BE2C (cell line): ENCODE measurements at regions not wholly inside any gene's neighbourhood (a gene's known extent, or its start where the extent isn't known, plus 50 kb on each side); places are given as distances from the start of the nearest gene placed in this dataset.

Experiments used
- DNase-seq: peaks from one replicate; pipeline ENCODE4 v3.0.0-alpha.2; 2020
- H3K27me3 ChIP-seq: fragments of 250-450 bp; sonication (Bioruptor Pico); 2 replicates; pipeline ENCODE4 v1.5.1; 2020; ENCODE audit warnings: mild to moderate bottlenecking
- H3K36me3 ChIP-seq: fragments of 250-450 bp; sonication (Bioruptor Pico); 2 replicates; pipeline ENCODE4 v1.5.1; 2020; ENCODE audit warnings: mild to moderate bottlenecking
- H3K4me1 ChIP-seq: fragments of 250-450 bp; sonication (Bioruptor Pico); 2 replicates; pipeline ENCODE4 v1.5.1; 2020
- H3K4me3 ChIP-seq: 2 replicates; pipeline ENCODE4 v1.5.1; 2011; ENCODE audit warnings: low read depth, low read length
- H3K9me3 ChIP-seq: fragments of 250-450 bp; sonication (Bioruptor Pico); 2 replicates; pipeline ENCODE4 v1.5.1; 2020
- TF ChIP-seq, protein P1 (sequence below): IDR thresholded peaks from 2 replicates; pipeline ENCODE4 v1.5.1; 2012; ENCODE audit warnings: mild to moderate bottlenecking, low read depth, low read length

- Histone ChIP-seq H3K36me3 (no peaks in the 10 kb centered on the region), H3K4me3 (no peak overlapping the region), H3K27me3 (no peaks in the 10 kb centered on the region; the same call in 1 of the 2 replicates), H3K9me3 (no peaks in the 10 kb centered on the region), H3K4me1 (no peaks in the 10 kb centered on the region)
- TF ChIP-seq, protein P1, sequence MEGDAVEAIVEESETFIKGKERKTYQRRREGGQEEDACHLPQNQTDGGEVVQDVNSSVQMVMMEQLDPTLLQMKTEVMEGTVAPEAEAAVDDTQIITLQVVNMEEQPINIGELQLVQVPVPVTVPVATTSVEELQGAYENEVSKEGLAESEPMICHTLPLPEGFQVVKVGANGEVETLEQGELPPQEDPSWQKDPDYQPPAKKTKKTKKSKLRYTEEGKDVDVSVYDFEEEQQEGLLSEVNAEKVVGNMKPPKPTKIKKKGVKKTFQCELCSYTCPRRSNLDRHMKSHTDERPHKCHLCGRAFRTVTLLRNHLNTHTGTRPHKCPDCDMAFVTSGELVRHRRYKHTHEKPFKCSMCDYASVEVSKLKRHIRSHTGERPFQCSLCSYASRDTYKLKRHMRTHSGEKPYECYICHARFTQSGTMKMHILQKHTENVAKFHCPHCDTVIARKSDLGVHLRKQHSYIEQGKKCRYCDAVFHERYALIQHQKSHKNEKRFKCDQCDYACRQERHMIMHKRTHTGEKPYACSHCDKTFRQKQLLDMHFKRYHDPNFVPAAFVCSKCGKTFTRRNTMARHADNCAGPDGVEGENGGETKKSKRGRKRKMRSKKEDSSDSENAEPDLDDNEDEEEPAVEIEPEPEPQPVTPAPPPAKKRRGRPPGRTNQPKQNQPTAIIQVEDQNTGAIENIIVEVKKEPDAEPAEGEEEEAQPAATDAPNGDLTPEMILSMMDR, result no peak
- DNase-seq, result no peak
These were observed 491.0 kb downstream of the HAO1 start for GRCh38 chr20:7449269-7449668.

- TF ChIP-seq, protein P1, result no peak
- Histone ChIP-seq H3K36me3 (no peaks in the 10 kb centered on the region), H3K27me3 (no peaks in the 10 kb centered on the region; the same call in none of the 2 replicates), H3K4me1 (no peaks in the 10 kb centered on the region), H3K4me3 (no peak overlapping the region), H3K9me3 (no peaks in the 10 kb centered on the region)
- DNase-seq, result no peak
These were observed 487.4 kb downstream of the HAO1 start for GRCh38 chr20:7452890-7453289.

- Histone ChIP-seq H3K27me3 (no peaks in the 10 kb centered on the region; the same call in none of the 2 replicates), H3K4me1 (no peaks in the 10 kb centered on the region), H3K36me3 (no peaks in the 10 kb centered on the region), H3K4me3 (no peak overlapping the region), H3K9me3 (no peaks in the 10 kb centered on the region)
- DNase-seq, result no peak
- TF ChIP-seq, protein P1, result no peak
These were observed 486.2 kb downstream of the HAO1 start for GRCh38 chr20:7454047-7454446.

DNA sequence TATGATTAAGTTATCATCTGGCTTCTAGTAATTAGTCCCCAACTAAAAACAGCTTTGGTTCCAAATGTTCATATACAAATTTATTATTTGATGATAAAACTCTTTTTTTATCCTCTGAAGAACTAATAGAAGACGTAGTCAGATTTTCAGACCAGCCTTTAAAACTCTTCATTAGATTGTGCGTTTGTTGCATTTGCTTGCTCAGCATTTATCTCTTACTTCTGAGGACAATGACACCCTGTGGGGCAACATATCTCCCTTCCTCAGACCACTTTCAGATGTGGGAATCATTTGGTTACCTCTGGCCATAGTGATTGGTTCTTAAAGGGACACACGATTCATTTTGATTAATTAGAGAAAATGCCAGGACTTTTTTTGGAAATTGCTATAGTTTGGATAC is 481.8 kb downstream of the HAO1 start:
- H3K9me3 ChIP-seq, result no peaks in the 10 kb centered on the region
- TF ChIP-seq, protein P1, result no peak
- no peak overlapping the region for H3K4me3 ChIP-seq
- H3K36me3 ChIP-seq, result no peaks in the 10 kb centered on the region
- H3K27me3 ChIP-seq, result no peaks in the 10 kb centered on the region; the same call in 1 of the 2 replicates
- H3K4me1 ChIP-seq, result no peaks in the 10 kb centered on the region
- DNase-seq, result no peak

GRCh38 chr20:7459083-7459482 is 481.2 kb downstream of the HAO1 start:
- no peak for DNase-seq
- Histone ChIP-seq H3K27me3 (no peaks in the 10 kb centered on the region; the same call in 1 of the 2 replicates), H3K36me3 (no peaks in the 10 kb centered on the region), H3K9me3 (no peaks in the 10 kb centered on the region), H3K4me1 (no peaks in the 10 kb centered on the region), H3K4me3 (no peak overlapping the region)
- TF ChIP-seq, protein P1, result no peak

DNA sequence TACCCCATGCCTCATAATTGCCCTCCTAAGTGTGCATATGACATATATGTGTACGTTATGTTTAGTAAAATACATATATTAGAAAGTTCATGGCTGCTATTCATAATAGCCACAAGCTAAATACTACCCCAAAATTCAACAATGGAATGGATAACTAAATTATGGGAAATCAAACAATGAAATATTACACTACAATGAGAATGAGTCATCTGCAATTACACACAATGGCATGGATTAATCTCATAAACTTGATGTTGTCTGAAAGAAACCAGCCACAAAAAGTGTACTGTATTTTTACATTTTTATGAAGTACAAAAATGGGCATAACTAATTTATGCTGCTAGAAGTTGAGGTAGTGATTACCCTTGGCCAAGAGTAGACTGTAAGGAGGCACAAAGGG is 477.0 kb downstream of the HAO1 start:
- Histone ChIP-seq H3K9me3 (no peaks in the 10 kb centered on the region), H3K36me3 (no peaks in the 10 kb centered on the region), H3K4me1 (no peaks in the 10 kb centered on the region), H3K27me3 (no peaks in the 10 kb centered on the region; the same call in 1 of the 2 replicates), H3K4me3 (no peak overlapping the region)
- DNase-seq, result no peak
- TF ChIP-seq, protein P1, result no peak
